Choroid plexus epithelial cell (primary cell): ENCODE measurements at regions not wholly inside any gene's neighbourhood (a gene's known extent, or its start where the extent isn't known, plus 50 kb on each side); places are given as distances from the start of the nearest gene placed in this dataset.

Source experiments
- DNase-seq: peaks from one replicate; pipeline ENCODE4 v3.0.0-alpha.2; 2010; ENCODE audit warnings: low read depth
- H3K4me3 ChIP-seq: 2 replicates; pipeline ENCODE4 v1.5.1; 2011; ENCODE audit warnings: low read depth, mild to moderate bottlenecking, control low read depth, low read length, moderate library complexity
- TF ChIP-seq, protein P1 (sequence below): conservative IDR thresholded peaks from 2 replicates; pipeline ENCODE4 v1.5.1; 2011; ENCODE audit warnings: low read depth, mild to moderate bottlenecking, control low read depth, inconsistent platforms, low read length, moderate library complexity

DNA sequence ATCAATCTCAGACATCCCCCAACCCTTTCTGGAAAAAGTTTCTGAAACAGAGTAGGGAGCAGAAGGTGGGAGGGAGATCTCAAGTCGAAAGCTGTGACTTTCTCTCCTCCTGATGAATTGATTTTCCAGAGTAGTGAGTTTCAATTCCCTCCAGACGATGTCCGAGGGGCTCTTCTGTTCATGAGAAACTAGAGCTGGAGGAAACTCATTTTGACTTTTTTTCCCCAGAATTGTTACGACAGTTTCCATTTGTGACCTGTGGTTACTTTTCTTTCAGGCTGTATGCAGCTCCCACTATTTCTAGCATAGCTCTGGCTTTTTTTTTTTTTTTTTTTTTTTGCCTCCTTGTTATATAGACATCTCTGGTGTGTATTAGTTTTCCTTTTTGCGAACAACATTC lies 422.1 kb upstream of the SALL1 start:
- TF ChIP-seq, protein P1, sequence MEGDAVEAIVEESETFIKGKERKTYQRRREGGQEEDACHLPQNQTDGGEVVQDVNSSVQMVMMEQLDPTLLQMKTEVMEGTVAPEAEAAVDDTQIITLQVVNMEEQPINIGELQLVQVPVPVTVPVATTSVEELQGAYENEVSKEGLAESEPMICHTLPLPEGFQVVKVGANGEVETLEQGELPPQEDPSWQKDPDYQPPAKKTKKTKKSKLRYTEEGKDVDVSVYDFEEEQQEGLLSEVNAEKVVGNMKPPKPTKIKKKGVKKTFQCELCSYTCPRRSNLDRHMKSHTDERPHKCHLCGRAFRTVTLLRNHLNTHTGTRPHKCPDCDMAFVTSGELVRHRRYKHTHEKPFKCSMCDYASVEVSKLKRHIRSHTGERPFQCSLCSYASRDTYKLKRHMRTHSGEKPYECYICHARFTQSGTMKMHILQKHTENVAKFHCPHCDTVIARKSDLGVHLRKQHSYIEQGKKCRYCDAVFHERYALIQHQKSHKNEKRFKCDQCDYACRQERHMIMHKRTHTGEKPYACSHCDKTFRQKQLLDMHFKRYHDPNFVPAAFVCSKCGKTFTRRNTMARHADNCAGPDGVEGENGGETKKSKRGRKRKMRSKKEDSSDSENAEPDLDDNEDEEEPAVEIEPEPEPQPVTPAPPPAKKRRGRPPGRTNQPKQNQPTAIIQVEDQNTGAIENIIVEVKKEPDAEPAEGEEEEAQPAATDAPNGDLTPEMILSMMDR = no peak
- no peak overlapping the region for H3K4me3 ChIP-seq
- no peak for DNase-seq

DNA sequence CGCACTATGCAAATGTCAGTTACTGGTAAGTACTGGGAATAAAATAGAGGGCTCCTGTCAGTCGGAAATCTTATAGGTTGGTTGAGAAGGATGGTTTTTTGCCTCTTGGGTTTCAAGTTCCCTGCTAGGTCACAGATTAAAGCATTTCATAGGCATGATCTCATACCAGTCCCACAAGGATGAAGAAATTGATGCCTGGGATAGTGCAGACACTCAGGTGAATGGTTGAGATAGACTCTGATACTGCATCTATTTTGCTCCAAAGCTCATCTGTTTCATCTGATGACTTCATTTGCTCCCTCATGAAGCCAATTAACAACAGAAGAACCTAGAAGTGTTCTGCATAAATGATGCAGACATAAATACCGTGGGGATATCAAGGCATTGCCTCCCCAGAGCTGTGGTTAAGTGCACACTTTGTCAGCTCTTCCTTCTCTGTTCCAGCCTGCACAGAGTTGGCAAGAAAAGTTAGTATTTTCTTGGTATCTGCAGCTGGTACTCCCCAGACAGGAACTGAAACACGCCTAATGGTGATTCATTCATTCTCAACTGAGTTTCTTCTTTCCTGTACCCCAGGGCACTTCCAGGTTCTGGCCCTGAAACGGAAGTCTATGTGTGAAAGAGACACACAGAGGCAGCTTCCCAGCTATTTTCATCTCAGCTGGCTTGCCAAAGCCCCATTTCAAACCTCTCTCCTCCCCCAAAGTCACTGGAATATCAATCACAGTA lies 418.3 kb upstream of the SALL1 start:
- H3K4me3 ChIP-seq = no peak overlapping the region
- TF ChIP-seq, protein P1 = no peak
- peak; percentile 23 for DNase-seq

DNA sequence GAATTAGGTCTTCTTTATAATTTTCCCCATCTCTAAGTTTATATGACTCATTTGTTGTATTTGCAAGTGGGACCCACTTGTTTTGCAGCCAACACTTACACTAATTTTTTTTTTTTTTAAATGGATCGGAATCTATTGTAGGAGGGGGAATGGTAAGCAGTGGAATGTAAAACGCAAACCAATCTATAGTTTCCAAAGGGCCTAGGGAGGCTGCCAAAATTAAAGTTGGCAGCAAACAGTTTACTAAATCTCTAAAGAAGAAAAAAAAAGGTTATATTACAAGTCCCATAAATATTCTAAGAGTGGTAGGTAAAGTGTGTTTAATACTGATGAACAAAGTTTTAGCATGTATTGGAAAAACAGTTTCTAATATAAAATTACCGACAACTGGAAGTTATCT lies 416.8 kb upstream of the SALL1 start:
- no peak for DNase-seq
- TF ChIP-seq, protein P1 = no peak
- H3K4me3 ChIP-seq = no peak overlapping the region

- no peak for DNase-seq
- no peak overlapping the region for H3K4me3 ChIP-seq
- TF ChIP-seq, protein P1 = no peak
These were observed 414.1 kb upstream of the SALL1 start for GRCh38 chr16:51565184-51565583.

DNA sequence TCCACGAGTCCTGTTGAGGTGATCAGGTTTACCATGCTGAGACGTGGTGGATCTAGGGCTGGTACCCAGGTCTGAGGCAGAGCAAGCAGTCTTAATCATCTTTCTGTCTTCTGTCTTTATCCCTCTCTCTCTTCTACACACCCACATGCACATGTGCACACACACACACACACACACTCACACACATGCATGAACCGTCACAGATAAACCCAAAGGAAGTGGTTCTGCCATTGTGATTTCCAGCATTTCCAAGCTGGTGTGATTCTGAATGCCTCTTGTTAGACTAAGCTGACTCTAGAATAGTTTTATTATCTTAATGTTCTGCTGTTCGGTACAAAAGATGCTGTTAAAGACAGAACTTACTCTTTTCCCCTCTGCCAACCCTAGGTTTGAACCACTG lies 411.8 kb upstream of the SALL1 start:
- TF ChIP-seq, protein P1 = no peak
- DNase-seq = no peak
- H3K4me3 ChIP-seq = no peak overlapping the region

DNA sequence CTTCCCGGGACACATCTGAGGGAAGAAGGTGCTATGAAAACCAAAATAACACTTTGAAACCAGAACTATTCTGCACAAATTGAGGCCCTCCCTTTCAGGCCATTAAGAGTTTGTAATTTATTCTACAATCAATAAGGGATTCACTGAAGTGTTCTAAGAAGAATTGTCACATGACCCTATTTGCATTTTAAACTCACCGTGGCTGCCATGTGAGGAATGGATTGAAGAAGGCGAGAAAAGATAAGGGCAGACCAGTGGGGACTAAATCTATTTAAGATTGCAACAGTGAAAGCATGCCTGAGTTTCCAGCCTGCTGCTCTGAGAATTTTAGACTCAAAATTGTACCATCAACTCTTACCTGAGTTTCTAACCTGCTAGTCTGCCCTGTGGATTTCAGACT lies 408.8 kb upstream of the SALL1 start:
- TF ChIP-seq, protein P1 = no peak
- no peak for DNase-seq
- H3K4me3 ChIP-seq = no peak overlapping the region

- TF ChIP-seq, protein P1 = no peak
- DNase-seq = no peak
- H3K4me3 ChIP-seq = no peak overlapping the region
These were observed 406.6 kb upstream of the SALL1 start for GRCh38 chr16:51557670-51558069.
